H9 (cell line): ENCODE measurements at regions not wholly inside any gene's neighbourhood (a gene's known extent, or its start where the extent isn't known, plus 50 kb on each side); places are given as distances from the start of the nearest gene placed in this dataset.

ENCODE experiments used
- DNase-seq: peaks from one replicate; pipeline ENCODE4 v3.0.0-alpha.2; 2017
- H2AFZ ChIP-seq: one replicate; pipeline ENCODE4 v1.6.1; 2013; ENCODE audit warnings: mild to moderate bottlenecking, low read length, control low read depth, moderate library complexity
- H2AK5ac ChIP-seq: 2 replicates; pipeline ENCODE4 v1.6.1; 2013; ENCODE audit warnings: low read length, control low read depth, mixed read lengths; ENCODE audit not compliant: insufficient read length
- H2BK120ac ChIP-seq: one replicate; pipeline ENCODE4 v1.6.1; 2013; ENCODE audit warnings: low read depth, mild to moderate bottlenecking, low read length, control low read depth, inconsistent platforms; ENCODE audit not compliant: poor library complexity, severe bottlenecking
- H2BK12ac ChIP-seq: 2 replicates; pipeline ENCODE4 v1.6.1; 2013; ENCODE audit warnings: low read length, control low read depth, mixed read lengths, low read depth; ENCODE audit not compliant: insufficient read length
- H2BK15ac ChIP-seq: 2 replicates; pipeline ENCODE4 v1.6.1; 2013; ENCODE audit warnings: low read depth, low read length, control low read depth
- H2BK20ac ChIP-seq: one replicate; pipeline ENCODE4 v1.6.1; 2013; ENCODE audit warnings: low read depth, mild to moderate bottlenecking, low read length, control low read depth, inconsistent platforms; ENCODE audit not compliant: poor library complexity, severe bottlenecking
- H2BK5ac ChIP-seq: 2 replicates; pipeline ENCODE4 v1.6.1; 2013; ENCODE audit warnings: low read length, control low read depth, mixed read lengths; ENCODE audit not compliant: insufficient read length
- H3K14ac ChIP-seq: 2 replicates; pipeline ENCODE4 v1.6.1; 2013; ENCODE audit warnings: low read length, control low read depth; ENCODE audit not compliant: insufficient read depth
- H3K18ac ChIP-seq: 2 replicates; pipeline ENCODE4 v1.6.1; 2013; ENCODE audit warnings: low read depth, mild to moderate bottlenecking, mixed read lengths, low read length, control low read depth; ENCODE audit not compliant: insufficient read length
- H3K23ac ChIP-seq: 2 replicates; pipeline ENCODE4 v1.6.1; 2013; ENCODE audit warnings: low read length, control low read depth, mixed read lengths, low read depth; ENCODE audit not compliant: insufficient read length
- H3K23me2 ChIP-seq: 2 replicates; pipeline ENCODE4 v1.6.1; 2013; ENCODE audit warnings: low read depth, mild to moderate bottlenecking, mixed read lengths, low read length, control low read depth; ENCODE audit not compliant: insufficient read length, poor library complexity, severe bottlenecking
- H3K27ac ChIP-seq: 2 replicates; pipeline ENCODE4 v1.5.1; 2013; ENCODE audit warnings: low read length, control low read depth, mixed read lengths, low read depth; ENCODE audit not compliant: insufficient read length
- H3K27me3 ChIP-seq: 2 replicates; pipeline ENCODE4 v1.6.1; 2013; ENCODE audit warnings: low read length, control low read depth, inconsistent platforms; ENCODE audit not compliant: insufficient read depth
- H3K4ac ChIP-seq: 2 replicates; pipeline ENCODE4 v1.6.1; 2013; ENCODE audit warnings: low read depth, mild to moderate bottlenecking, control low read depth, inconsistent platforms, low read length, moderate library complexity
- H3K4me1 ChIP-seq: 2 replicates; pipeline ENCODE4 v1.6.1; 2013; ENCODE audit warnings: low read length, control low read depth, inconsistent platforms; ENCODE audit not compliant: insufficient read depth
- H3K4me2 ChIP-seq: 2 replicates; pipeline ENCODE4 v1.6.1; 2013; ENCODE audit warnings: low read length, control low read depth, mixed read lengths; ENCODE audit not compliant: insufficient read length, insufficient read depth
- H3K56ac ChIP-seq: 2 replicates; pipeline ENCODE4 v1.6.1; 2013; ENCODE audit warnings: low read depth, mild to moderate bottlenecking, mixed read lengths, low read length, control low read depth; ENCODE audit not compliant: insufficient read length
- H3K79me1 ChIP-seq: 2 replicates; pipeline ENCODE4 v1.6.1; 2013; ENCODE audit warnings: low read depth, mild to moderate bottlenecking, moderate library complexity, low read length, control low read depth, inconsistent platforms; ENCODE audit not compliant: insufficient read depth, poor library complexity, severe bottlenecking
- H3K79me2 ChIP-seq: 2 replicates; pipeline ENCODE4 v1.6.1; 2013; ENCODE audit warnings: low read length, control low read depth, inconsistent platforms; ENCODE audit not compliant: insufficient read depth
- H3K9ac ChIP-seq: 2 replicates; pipeline ENCODE4 v1.6.1; 2013; ENCODE audit warnings: low read length, control low read depth, mixed read lengths; ENCODE audit not compliant: insufficient read length; ENCODE audit errors: extremely low read depth
- H3K9me3 ChIP-seq: one replicate; pipeline ENCODE4 v1.6.1; 2013; ENCODE audit warnings: low read depth, low read length, inconsistent platforms; ENCODE audit not compliant: control insufficient read depth
- H3T11ph ChIP-seq: one replicate; pipeline ENCODE4 v1.6.1; 2013; ENCODE audit warnings: mild to moderate bottlenecking, low read length, control low read depth, inconsistent platforms
- H4K20me1 ChIP-seq: one replicate; pipeline ENCODE4 v1.6.1; 2013; ENCODE audit not compliant: control insufficient read depth, insufficient read length, insufficient read depth
- H4K5ac ChIP-seq: 2 replicates; pipeline ENCODE4 v1.6.1; 2013; ENCODE audit warnings: low read depth, mild to moderate bottlenecking, mixed read lengths, low read length, control low read depth; ENCODE audit not compliant: insufficient read length
- H4K8ac ChIP-seq: replicated peaks from 2 replicates; pipeline ENCODE4 v1.6.1; 2013; ENCODE audit warnings: low read length, control low read depth, mixed read lengths, low read depth; ENCODE audit not compliant: insufficient read length
- H4K91ac ChIP-seq: 2 replicates; pipeline ENCODE4 v1.6.1; 2013; ENCODE audit warnings: low read depth, mild to moderate bottlenecking, moderate library complexity, mixed read lengths, low read length, control low read depth; ENCODE audit not compliant: insufficient read length
- H3K27ac Mint-ChIP-seq, 3 experiments: 2 replicates in 2 of 3; 3 replicates in 1 of 3; pipeline ENCODE4 v1.8.0; 2020 to 2021; ENCODE audit warnings: mixed read lengths in 3 of 3, mild to moderate bottlenecking in 1 of 3, moderate library complexity in 1 of 3
- H3K27me3 Mint-ChIP-seq: 2 replicates; pipeline ENCODE4 v1.8.0; 2021; ENCODE audit warnings: low read depth, mild to moderate bottlenecking, moderate library complexity, mixed read lengths
- H3K36me3 Mint-ChIP-seq, 3 experiments: 2 replicates in 2 of 3; 3 replicates in 1 of 3; pipeline ENCODE4 v1.8.0; 2020 to 2021; ENCODE audit warnings: low read depth in 3 of 3, mixed read lengths in 3 of 3; ENCODE audit not compliant: insufficient read depth in 1 of 3
- H3K4me1 Mint-ChIP-seq, 2 experiments: 2 replicates each; pipeline ENCODE4 v1.8.0; 2020; ENCODE audit warnings: mixed read lengths in 2 of 2
- H3K4me3 Mint-ChIP-seq, 2 experiments: 2 replicates in 1 of 2; 3 replicates in 1 of 2; pipeline ENCODE4 v1.8.0; 2020 to 2021; ENCODE audit warnings: mild to moderate bottlenecking in 2 of 2, mixed read lengths in 2 of 2, moderate library complexity in 1 of 2
- H3K9me3 Mint-ChIP-seq, 2 experiments: 2 replicates in 1 of 2; 3 replicates in 1 of 2; pipeline ENCODE4 v1.8.0; 2020; ENCODE audit warnings: mild to moderate bottlenecking in 2 of 2, mixed read lengths in 2 of 2, moderate library complexity in 1 of 2
- CTCF ChIP-seq: fragments of 200-600 bp; sonication (generic); conservative IDR thresholded peaks from 3 replicates; pipeline ENCODE4 v1.8.0; 2021; ENCODE audit warnings: antibody characterized with exemption, mild to moderate bottlenecking
- WGBS: extraction: QIAGEN DNeasy Blood & Tissue Kit; methylation state at CpG from one replicate; pipeline ENCODE4 v1.1.7; 2013; ENCODE audit warnings: missing lambda C conversion rate, low lambda C conversion rate, mixed read lengths; ENCODE audit not compliant: insufficient read length; ENCODE audit errors: extremely low coverage; 5-methylcytosine and 5-hydroxymethylcytosine counted together

- Histone ChIP-seq H4K5ac (no peak overlapping the region), H4K8ac (no peak overlapping the region), H2BK20ac (no peak overlapping the region), H3K4me2 (no peak overlapping the region), H3K4me1 (peaks cover 14% of the 10 kb centered on the region), H2BK5ac (no peak overlapping the region), H4K20me1 (no peaks in the 10 kb centered on the region), H3K9ac (no peak overlapping the region), H2AFZ (no peak overlapping the region), H3K9me3 (no peaks in the 10 kb centered on the region), H2BK120ac (no peak overlapping the region), H3K23ac (no peak overlapping the region), H2AK5ac (no peak overlapping the region), H3K27me3 (no peaks in the 10 kb centered on the region), H3K56ac (no peak overlapping the region), H3K27ac (no peak overlapping the region), H3K79me1 (no peaks in the 10 kb centered on the region), H3K79me2 (no peaks in the 10 kb centered on the region), H2BK12ac (no peak overlapping the region), H3K4ac (no peak overlapping the region), H3T11ph (no peak overlapping the region), H3K18ac (no peak overlapping the region), H3K14ac (no peak overlapping the region), H4K91ac (no peak overlapping the region), H2BK15ac (no peak overlapping the region), H3K23me2 (no peaks in the 10 kb centered on the region)
- no peak overlapping the region for H3K4me3 Mint-ChIP-seq
- H3K27ac Mint-ChIP-seq = no peak overlapping the region
- WGBS = no CpG with 5 or more reads among the region's 9 CpGs
- TF ChIP-seq CTCF = no peak
- H3K27me3 Mint-ChIP-seq = no peaks in the 10 kb centered on the region
- H3K9me3 Mint-ChIP-seq = no peaks in the 10 kb centered on the region
- DNase-seq = no peak
- H3K36me3 Mint-ChIP-seq = no peaks in the 10 kb centered on the region
- H3K4me1 Mint-ChIP-seq = peaks cover 66 to 72% of the 10 kb centered on the region in 2 experiments
Observed at GRCh38 chr16:74034200-74034599, 262.4 kb upstream of the PSMD7 start.
